ENCODE measurements at regions not wholly inside any gene's neighbourhood (a gene's known extent, or its start where the extent isn't known, plus 50 kb on each side); places are given as distances from the start of the nearest gene placed in this dataset.
"Not testable (repeated sequence)": the region's sequence is repeated elsewhere in the genome, so short reads cannot be mapped to it uniquely, and the experiment has no call there.

DNA sequence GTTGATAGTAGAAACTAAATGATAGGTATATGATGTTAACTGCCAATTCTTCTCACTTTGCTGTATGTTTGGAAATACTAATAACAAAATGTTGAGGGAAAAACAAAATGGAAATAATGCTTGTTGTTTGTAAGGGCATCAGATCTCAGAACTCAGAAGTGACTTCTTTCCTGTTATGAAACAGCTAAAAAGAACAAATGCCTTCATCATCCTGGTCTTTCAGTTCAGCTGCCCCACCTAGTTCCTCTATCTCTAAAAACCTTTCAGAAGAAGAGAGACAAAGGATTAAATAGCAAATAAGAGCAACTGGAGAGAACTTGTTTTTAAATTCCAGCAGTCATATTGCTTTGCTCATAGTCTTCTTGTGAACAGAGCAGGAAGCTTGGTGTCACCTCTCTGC, 345.3 kb upstream of the NCAM1 start:
- DNase-seq (ENCODE audit: low read depth in 2 of 2): no peak

- no peak for DNase-seq (ENCODE audit: low read depth in 2 of 2)
Observed at GRCh38 chr11:112616327-112617097, 344.7 kb upstream of the NCAM1 start.

DNA sequence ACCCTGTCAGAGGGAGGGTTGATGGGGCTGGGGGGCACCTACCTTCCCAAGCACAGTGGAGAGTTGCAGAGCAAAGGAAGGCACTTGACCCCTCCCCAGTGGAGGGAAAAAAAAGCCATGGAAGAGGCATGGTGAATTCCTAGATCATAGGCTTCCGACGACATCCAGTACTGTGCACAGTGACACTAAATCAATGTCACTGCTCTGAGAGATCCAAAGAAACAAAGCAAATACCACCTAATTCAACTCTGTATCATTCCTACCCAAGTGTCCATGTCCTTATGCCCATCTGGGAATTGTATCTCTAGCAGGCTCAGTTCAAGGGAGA, 344.2 kb upstream of the NCAM1 start:
- DNase-seq (ENCODE audit: low read depth in 2 of 2): no peak

DNA sequence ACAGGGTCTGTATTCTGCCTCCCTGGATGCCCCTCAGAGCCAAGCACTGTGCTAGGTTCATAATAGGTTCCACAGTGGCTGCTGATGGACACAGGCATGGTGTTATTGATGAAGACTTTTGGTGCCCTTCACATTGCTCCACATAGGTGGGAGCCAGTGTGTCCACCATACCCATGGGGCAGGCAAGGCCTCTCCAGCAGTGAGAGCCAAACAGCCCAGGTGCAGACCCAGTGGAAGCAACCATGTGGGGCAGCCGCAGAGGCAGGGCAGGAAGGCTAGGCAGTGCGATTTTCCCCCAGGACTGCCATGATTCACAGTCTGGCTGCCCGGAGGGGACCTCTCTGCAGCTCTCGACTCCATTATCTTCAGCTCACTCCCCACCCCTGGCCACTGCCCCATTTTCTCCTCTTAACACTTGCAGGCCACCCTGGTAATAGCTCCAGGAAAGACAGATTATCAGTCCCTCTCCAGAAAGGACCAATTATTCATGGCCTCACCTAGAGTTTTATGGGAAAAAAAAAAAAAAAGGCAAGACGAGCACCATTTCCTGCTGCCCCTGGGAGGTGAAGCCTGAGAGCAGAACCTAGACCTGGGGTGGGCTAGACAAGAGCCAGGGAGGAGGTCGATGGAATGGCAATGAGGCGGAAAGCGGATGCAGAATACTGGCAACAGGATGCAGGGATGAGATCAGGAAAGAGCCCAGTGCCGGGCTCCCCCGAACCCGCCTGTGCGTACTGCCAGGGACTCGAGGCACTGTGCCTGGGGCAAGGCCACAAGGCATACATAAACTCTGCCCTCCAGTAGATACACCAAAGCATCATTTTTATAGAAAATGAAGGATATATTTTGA, 343.0 kb upstream of the NCAM1 start:
- DNase-seq (ENCODE audit: low read depth in 2 of 2): no peak

- DNase-seq (ENCODE audit: low read depth in 2 of 2): no peak
Observed at GRCh38 chr11:112619106-112619505, 342.1 kb upstream of the NCAM1 start.

DNA sequence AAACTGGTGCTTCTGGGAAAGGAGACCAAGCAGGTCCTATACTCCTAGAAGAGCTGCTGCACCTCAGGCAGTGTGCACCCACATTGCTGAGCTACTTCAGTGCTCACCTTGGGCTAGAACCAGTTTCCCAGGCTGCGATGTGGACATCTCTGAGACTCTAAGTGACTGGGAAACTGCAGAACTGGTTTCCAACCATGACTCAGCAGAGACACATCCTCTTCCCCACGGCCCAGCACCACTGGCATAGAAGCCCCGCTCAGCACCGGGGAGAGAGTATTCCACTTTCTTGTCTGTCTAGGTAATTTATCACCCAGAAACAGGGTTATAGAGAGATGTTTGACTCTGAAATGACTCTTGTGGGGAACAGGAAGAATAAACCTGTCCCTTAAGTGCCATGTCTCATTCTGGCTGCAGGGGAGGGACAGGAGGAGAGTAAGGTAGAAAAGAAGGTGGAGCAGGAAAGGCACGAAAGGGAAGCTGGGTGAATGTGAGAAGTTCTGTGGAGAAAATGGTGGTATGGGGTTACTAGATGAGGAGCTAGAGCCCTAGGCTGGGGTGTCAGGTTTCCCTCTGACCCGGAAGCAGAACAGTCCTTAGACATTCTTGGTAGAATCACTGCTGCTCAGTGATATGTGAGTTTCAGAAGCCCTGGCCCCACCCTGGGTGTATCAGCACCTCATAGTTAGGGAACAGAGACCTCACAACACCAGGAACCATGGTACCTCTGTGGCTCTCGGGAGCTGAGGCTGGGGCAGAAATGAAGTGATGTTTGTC, 340.4 kb upstream of the NCAM1 start:
- no peak for DNase-seq (ENCODE audit: low read depth in 2 of 2)

- DNase-seq (ENCODE audit: low read depth in 2 of 2): no peak
Observed at GRCh38 chr11:112623057-112623456, 338.2 kb upstream of the NCAM1 start.

- no peak for DNase-seq (ENCODE audit: low read depth in 2 of 2)
Observed at GRCh38 chr11:112624431-112624830, 336.8 kb upstream of the NCAM1 start.

DNA sequence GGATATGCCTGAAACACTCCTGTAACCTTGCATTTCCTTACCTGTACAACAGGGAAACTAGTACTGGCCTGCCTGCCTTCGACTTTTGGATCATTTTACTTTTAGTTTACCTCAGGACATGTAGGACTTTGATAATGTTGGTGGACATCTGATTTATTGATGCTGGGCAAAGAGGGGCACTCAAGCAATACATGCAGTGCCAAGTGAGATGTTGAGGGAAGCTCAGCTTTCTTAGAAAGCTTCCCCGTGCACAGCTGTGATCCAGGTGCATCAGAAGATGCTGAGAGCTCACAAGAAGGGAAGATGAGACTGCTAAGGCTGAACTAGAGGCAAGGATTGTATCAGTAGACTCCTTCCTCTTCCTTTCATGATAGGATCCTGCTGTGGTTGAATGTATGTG, 336.2 kb upstream of the NCAM1 start:
- not testable (repeated sequence) for DNase-seq (ENCODE audit: low read depth in 2 of 2)

- DNase-seq (ENCODE audit: low read depth in 2 of 2): no peak
Observed at GRCh38 chr11:112625814-112626213, 335.4 kb upstream of the NCAM1 start.

DNA sequence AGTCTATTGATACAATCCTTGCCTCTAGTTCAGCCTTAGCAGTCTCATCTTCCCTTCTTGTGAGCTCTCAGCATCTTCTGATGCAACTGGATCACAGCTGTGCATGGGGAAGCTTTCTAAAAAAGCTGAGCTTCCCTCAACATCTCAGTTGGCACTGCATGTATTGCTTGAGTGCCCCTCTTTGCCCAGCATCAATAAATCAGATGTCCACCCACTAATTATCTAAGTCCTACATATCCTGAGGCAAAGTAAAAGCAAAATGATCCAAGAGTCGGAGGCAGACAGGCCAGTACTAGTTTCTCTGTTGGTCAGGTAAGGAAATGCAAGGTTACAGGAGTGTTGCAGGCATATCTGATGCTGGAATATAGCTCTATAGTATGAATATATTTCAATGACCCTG, 334.5 kb upstream of the NCAM1 start:
- DNase-seq (ENCODE audit: low read depth in 2 of 2): no peak

DNA sequence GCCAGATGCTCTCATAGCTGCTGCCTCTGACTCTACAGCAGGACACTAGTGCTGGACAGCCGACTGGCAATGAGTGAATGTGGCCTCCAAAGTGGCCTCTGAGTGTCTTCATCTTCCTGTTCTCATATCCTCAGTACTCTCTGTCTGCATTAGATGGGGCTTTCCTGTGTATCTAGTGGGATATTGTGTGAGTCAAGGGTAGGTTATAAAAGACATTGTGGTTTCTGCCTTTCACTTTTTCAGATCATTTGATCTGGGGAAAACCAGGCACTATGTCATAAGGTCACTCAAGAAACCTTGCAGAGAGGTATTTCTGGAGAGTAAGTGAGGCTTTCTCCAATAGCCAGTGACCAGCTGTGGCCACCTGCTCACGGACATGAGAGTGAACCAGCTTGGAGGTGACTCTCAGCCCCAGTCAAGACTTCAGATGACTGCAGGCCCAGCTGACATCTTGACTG, 333.6 kb upstream of the NCAM1 start:
- DNase-seq (ENCODE audit: low read depth in 2 of 2): no peak

- no peak for DNase-seq (ENCODE audit: low read depth in 2 of 2)
Observed at GRCh38 chr11:112628676-112629075, 332.5 kb upstream of the NCAM1 start.

DNA sequence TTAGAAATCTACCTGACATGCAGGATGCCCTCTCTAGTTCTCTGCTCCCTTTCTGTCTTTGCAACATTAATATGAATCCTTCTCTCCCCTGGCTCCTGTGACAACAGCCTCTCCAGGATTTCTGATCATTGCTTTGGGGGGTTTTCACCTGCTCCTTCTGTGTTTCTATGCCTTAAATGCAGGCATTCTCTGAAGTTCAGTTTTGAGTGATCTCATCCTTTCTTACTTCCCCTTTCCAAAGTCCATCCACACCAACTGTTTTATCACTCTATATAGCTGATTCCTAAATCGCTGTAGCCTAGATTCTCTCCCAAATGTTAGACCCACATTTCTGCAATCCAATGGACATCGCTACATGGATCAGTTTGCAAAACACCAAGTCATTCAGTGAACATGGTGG, 330.7 kb upstream of the NCAM1 start:
- no peak for DNase-seq (ENCODE audit: low read depth in 2 of 2)

GRCh38 chr11:112631333-112631732, 329.9 kb upstream of the NCAM1 start:
- DNase-seq (ENCODE audit: low read depth in 2 of 2): no peak

- DNase-seq (ENCODE audit: low read depth in 2 of 2): no peak
Observed at GRCh38 chr11:112632866-112633505, 328.2 kb upstream of the NCAM1 start.

DNA sequence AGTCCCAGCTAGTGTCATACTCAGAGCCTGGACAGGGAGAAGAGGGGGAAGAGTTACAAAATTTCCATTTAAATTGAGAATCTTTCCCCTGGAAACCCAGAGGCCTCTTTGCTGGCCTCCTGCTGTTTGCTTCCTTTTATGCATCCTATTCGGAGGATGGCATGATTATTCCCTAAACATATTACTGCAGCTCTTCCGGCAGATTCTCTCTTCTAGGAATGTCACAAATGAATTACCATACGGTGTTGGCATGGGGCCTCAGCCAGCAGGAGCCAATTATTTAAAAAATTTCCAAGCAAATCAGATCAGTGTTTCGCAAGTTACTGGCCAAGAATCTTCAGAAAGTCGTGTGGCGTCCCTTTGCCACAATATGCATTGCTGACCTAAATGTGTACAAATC, 326.7 kb upstream of the NCAM1 start:
- DNase-seq (ENCODE audit: low read depth in 2 of 2): no peak

- no peak for DNase-seq (ENCODE audit: low read depth in 2 of 2)
Observed at GRCh38 chr11:112634995-112635737, 326.1 kb upstream of the NCAM1 start.

DNA sequence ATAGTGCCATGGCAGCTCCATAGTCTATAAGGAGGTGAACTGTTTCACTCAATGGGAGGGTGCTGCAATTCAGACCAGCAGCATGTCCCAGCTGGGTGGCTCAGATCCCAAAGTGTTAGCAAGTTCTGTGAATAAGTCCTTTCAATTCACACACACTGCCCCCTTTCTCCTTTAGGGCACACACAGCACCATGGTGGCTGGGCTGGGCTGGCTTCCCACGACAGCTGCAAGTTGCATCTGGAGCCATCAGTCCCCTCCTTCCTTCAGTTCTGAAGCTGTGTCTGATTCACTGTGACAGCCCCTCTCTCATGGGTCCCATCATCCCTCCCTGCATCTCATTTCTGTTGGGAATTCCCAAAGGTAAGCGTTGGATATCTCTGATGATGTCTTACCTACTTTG, 324.1 kb upstream of the NCAM1 start:
- no peak for DNase-seq (ENCODE audit: low read depth in 2 of 2)

DNA sequence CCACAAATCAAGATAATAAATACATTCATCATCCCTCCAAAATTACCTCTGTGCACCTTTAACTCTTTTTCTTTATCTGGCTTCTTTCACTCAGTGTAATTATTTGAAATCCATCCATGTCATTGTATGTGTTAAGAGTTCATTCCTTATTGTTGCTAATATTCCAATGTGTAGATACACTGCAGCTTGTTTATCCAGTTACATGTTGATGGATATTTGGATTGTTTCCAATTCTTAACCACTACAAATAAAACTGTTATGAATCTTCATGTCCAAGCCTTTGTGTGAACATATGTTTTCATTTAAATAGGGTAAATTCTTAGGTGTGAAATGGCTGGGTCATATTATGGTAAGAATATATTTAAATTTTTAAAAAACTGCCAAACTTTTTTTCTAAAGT, 323.3 kb upstream of the NCAM1 start:
- DNase-seq (ENCODE audit: low read depth in 2 of 2): no peak

- DNase-seq (ENCODE audit: low read depth in 2 of 2): no peak
Observed at GRCh38 chr11:112639469-112639868, 321.8 kb upstream of the NCAM1 start.
